ENCODE measurements at regions not wholly inside any gene's neighbourhood (a gene's known extent, or its start where the extent isn't known, plus 50 kb on each side); places are given as distances from the start of the nearest gene placed in this dataset.

DNA sequence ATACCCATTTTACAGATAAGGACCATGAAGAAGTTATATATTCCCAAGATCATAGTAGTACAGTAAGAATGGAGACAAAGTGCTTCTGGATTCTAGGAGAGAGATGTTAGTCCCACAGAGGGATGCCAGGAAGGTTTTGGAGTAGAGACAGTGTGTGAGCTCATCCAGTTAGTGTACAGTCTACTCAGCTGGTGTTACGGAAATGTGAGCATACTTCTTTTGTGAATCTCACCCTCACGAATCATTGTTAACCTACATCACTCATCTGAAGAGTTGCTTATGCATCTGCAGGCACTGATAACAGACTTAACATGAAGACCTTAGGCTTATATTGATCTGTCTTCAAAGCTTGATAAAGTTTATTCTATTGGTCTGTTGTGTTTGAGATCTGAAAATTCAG is 106.6 kb upstream of the PTPRG start:
- TF ChIP-seq, protein P1, sequence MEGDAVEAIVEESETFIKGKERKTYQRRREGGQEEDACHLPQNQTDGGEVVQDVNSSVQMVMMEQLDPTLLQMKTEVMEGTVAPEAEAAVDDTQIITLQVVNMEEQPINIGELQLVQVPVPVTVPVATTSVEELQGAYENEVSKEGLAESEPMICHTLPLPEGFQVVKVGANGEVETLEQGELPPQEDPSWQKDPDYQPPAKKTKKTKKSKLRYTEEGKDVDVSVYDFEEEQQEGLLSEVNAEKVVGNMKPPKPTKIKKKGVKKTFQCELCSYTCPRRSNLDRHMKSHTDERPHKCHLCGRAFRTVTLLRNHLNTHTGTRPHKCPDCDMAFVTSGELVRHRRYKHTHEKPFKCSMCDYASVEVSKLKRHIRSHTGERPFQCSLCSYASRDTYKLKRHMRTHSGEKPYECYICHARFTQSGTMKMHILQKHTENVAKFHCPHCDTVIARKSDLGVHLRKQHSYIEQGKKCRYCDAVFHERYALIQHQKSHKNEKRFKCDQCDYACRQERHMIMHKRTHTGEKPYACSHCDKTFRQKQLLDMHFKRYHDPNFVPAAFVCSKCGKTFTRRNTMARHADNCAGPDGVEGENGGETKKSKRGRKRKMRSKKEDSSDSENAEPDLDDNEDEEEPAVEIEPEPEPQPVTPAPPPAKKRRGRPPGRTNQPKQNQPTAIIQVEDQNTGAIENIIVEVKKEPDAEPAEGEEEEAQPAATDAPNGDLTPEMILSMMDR (IDR thresholded peaks at IDR 0.05): no peak
- no peak for TF ChIP-seq POLR2A (IDR thresholded peaks at IDR 0.05)
